ENCODE measurements at regions not wholly inside any gene's neighbourhood (a gene's known extent, or its start where the extent isn't known, plus 50 kb on each side); places are given as distances from the start of the nearest gene placed in this dataset.

- no peak overlapping the region for H3K27ac ChIP-seq (ENCODE audit: low read length)
- Mint-ChIP-seq H3K9me3 (no peaks in the 10 kb centered on the region), H3K27me3 (ENCODE audit: low read depth in 2 of 2) (peaks cover 8 to 10% of the 10 kb centered on the region in 2 donors), H3K4me1 (no peaks in the 10 kb centered on the region), H3K27ac (no peak overlapping the region), H3K36me3 (no peaks in the 10 kb centered on the region), H3K4me3 (no peak overlapping the region)
- H3K36me3 ChIP-seq (ENCODE audit: control insufficient read depth, insufficient read depth, low read length): no peaks in the 10 kb centered on the region
- intact Hi-C loops (cut with micrococcal nuclease): no loop called here
- no peaks in the 10 kb centered on the region for H3K9me3 ChIP-seq (ENCODE audit: control insufficient read depth, insufficient read depth, low read length)
- no peaks in the 10 kb centered on the region for H3K4me1 ChIP-seq (ENCODE audit: control insufficient read depth, insufficient read depth, low read length)
- ATAC-seq: no peak
- no peaks in the 10 kb centered on the region for H3K27me3 ChIP-seq (ENCODE audit: control insufficient read depth, insufficient read depth, low read length)
- TF ChIP-seq, protein P1, sequence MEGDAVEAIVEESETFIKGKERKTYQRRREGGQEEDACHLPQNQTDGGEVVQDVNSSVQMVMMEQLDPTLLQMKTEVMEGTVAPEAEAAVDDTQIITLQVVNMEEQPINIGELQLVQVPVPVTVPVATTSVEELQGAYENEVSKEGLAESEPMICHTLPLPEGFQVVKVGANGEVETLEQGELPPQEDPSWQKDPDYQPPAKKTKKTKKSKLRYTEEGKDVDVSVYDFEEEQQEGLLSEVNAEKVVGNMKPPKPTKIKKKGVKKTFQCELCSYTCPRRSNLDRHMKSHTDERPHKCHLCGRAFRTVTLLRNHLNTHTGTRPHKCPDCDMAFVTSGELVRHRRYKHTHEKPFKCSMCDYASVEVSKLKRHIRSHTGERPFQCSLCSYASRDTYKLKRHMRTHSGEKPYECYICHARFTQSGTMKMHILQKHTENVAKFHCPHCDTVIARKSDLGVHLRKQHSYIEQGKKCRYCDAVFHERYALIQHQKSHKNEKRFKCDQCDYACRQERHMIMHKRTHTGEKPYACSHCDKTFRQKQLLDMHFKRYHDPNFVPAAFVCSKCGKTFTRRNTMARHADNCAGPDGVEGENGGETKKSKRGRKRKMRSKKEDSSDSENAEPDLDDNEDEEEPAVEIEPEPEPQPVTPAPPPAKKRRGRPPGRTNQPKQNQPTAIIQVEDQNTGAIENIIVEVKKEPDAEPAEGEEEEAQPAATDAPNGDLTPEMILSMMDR (IDR thresholded peaks at IDR 0.05): no peak
- WGBS (ENCODE audit: insufficient coverage): 88% methylated on average over 1 of the region's 1 CpG
- no peak overlapping the region for H3K4me3 ChIP-seq (ENCODE audit: low read length)
- DNase-seq: no peak
Measured at GRCh38 chr17:51467336-51467735, 207.0 kb downstream of the UTP18 start.

DNA sequence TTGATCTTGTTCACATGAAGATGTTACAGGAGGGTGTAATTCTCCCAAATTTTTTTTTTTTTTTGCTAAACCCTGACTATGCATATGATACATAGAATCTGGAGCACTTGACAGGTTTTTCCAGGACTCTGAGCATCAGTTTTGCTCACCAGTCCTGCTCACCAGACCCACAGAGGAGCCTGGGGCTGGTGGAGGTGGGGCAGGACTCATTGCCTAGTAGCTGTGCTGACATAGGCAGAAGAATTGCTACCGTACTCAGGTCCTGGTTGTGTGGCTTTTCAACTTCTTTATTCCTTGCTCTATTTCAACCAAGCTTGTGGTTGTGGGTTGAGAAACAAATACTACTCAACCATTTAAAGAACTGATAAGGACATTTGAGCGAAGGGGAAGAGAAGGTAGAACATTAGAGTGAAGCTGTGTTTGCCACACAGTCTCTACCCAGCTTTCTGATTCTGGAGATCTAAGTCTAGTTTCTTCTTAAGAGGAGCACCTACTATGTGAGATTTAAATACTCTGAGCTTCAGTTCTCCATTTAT lies 212.4 kb downstream of the UTP18 start:
- WGBS (ENCODE audit: insufficient coverage): no CpG with 5 or more reads among the region's 2 CpGs
- no peak overlapping the region for H3K4me3 Mint-ChIP-seq
- H3K27ac ChIP-seq (ENCODE audit: low read length): no peak overlapping the region
- no peaks in the 10 kb centered on the region for H3K27me3 ChIP-seq (ENCODE audit: control insufficient read depth, insufficient read depth, low read length)
- H3K4me3 ChIP-seq (ENCODE audit: low read length): no peak overlapping the region
- DNase-seq (no peak), ATAC-seq (no peak)
- no peak overlapping the region for H3K27ac Mint-ChIP-seq
- TF ChIP-seq, protein P1 (IDR thresholded peaks at IDR 0.05): no peak
- H3K36me3 ChIP-seq (ENCODE audit: control insufficient read depth, insufficient read depth, low read length): no peaks in the 10 kb centered on the region
- peaks cover 15 to 27% of the 10 kb centered on the region in 2 donors for H3K27me3 Mint-ChIP-seq (ENCODE audit: low read depth in 2 of 2)
- H3K4me1 Mint-ChIP-seq: no peaks in the 10 kb centered on the region
- intact Hi-C loops (cut with micrococcal nuclease): no loop called here
- H3K9me3 Mint-ChIP-seq: no peaks in the 10 kb centered on the region
- H3K4me1 ChIP-seq (ENCODE audit: control insufficient read depth, insufficient read depth, low read length): no peaks in the 10 kb centered on the region
- H3K36me3 Mint-ChIP-seq: no peaks in the 10 kb centered on the region
- H3K9me3 ChIP-seq (ENCODE audit: control insufficient read depth, insufficient read depth, low read length): no peaks in the 10 kb centered on the region

DNA sequence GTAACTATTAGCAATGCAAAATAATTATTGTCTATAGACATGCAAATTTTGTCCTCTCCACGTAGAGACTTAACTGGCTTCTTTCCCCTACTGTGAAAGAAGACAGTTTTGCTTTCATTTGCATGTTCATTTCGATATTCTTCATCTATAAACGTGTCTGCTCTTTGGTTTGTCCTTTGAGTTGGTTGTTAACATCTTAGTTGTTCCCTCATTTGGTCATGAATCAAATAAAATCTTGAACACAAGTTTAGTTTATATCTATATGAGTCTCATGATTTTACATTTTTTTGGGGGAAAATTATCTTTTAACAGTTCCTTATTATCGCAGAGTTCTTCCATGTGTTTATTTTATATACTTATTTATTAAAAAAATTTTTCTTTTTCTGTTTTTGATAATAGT lies 214.4 kb downstream of the UTP18 start:
- intact Hi-C loops (cut with micrococcal nuclease): no loop called here
- 20% methylated on average over 2 of the region's 4 CpGs for WGBS (ENCODE audit: insufficient coverage)
- no peak for ATAC-seq
- H3K27me3 Mint-ChIP-seq (ENCODE audit: low read depth in 2 of 2): peaks cover 13 to 35% of the 10 kb centered on the region in 2 donors
- no peak overlapping the region for H3K4me3 Mint-ChIP-seq
- Histone ChIP-seq H3K27ac (ENCODE audit: low read length) (no peak overlapping the region), H3K4me1 (ENCODE audit: control insufficient read depth, insufficient read depth, low read length) (no peaks in the 10 kb centered on the region), H3K36me3 (ENCODE audit: control insufficient read depth, insufficient read depth, low read length) (no peaks in the 10 kb centered on the region), H3K27me3 (ENCODE audit: control insufficient read depth, insufficient read depth, low read length) (peaks cover 2% of the 10 kb centered on the region), H3K4me3 (ENCODE audit: low read length) (no peak overlapping the region), H3K9me3 (ENCODE audit: control insufficient read depth, insufficient read depth, low read length) (no peaks in the 10 kb centered on the region)
- TF ChIP-seq, protein P1 (IDR thresholded peaks at IDR 0.05): no peak
- DNase-seq: no peak
- H3K36me3 Mint-ChIP-seq: no peaks in the 10 kb centered on the region
- H3K4me1 Mint-ChIP-seq: no peaks in the 10 kb centered on the region
- no peaks in the 10 kb centered on the region for H3K9me3 Mint-ChIP-seq
- H3K27ac Mint-ChIP-seq: no peak overlapping the region

DNA sequence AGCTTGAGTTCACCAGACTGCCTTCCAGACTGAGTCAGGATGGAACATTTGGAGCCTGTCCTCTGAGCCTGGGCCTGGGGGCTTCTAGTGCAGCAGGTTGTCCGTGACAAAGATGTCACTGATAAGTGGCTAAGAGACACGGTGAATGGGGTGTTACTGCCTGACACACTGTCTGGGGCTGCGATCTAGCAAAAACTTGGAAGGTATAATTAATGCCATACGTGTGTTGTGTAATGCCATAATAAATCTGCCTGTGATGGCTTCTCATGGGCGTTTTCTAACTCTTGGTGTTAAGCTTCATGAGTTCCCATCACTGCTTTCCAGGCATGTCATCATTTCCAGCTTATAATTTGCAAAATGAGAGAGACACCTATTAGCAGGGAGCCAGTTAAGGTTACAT lies 215.4 kb downstream of the UTP18 start:
- peaks cover 2% of the 10 kb centered on the region for H3K27me3 ChIP-seq (ENCODE audit: control insufficient read depth, insufficient read depth, low read length)
- H3K4me3 ChIP-seq (ENCODE audit: low read length): no peak overlapping the region
- intact Hi-C loops (cut with micrococcal nuclease): no loop called here
- TF ChIP-seq, protein P1 (IDR thresholded peaks at IDR 0.05): no peak
- no peaks in the 10 kb centered on the region for H3K4me1 Mint-ChIP-seq
- ATAC-seq: no peak
- no peaks in the 10 kb centered on the region for H3K9me3 Mint-ChIP-seq
- no peaks in the 10 kb centered on the region for H3K9me3 ChIP-seq (ENCODE audit: control insufficient read depth, insufficient read depth, low read length)
- H3K27me3 Mint-ChIP-seq (ENCODE audit: low read depth in 2 of 2): peaks cover 14 to 35% of the 10 kb centered on the region in 2 donors
- H3K27ac ChIP-seq (ENCODE audit: low read length): no peak overlapping the region
- peaks cover under 1% of the 10 kb centered on the region for H3K36me3 Mint-ChIP-seq
- no peak overlapping the region for H3K4me3 Mint-ChIP-seq
- no peak overlapping the region for H3K27ac Mint-ChIP-seq
- no peaks in the 10 kb centered on the region for H3K4me1 ChIP-seq (ENCODE audit: control insufficient read depth, insufficient read depth, low read length)
- 80% methylated on average over 5 of the region's 5 CpGs for WGBS (ENCODE audit: insufficient coverage)
- no peaks in the 10 kb centered on the region for H3K36me3 ChIP-seq (ENCODE audit: control insufficient read depth, insufficient read depth, low read length)
- DNase-seq: no peak

All from natural killer cell (primary cell).